ENCODE measurements at regions not wholly inside any gene's neighbourhood (a gene's known extent, or its start where the extent isn't known, plus 50 kb on each side); places are given as distances from the start of the nearest gene placed in this dataset.

DNA sequence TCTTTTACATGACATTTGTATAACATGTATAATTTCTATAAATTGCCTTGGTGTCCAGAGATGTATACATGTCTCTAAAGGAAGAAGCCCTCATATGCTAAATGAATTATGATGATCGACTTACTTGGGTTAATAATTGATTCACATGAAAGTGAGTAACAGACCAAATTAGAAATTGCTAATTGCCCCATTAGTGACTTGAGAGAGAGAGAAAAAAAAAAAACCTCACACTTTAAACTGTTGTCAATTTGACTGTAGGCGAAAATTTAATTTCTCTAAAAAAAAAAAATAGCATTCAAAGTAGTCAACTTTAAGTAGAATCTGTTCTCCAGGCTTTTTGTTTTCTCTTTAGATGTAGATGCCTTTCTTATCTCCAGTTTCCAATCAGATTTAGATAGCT is 383.3 kb downstream of the SH2D4B start:
- H3K27me3 Mint-ChIP-seq = no peaks in the 10 kb centered on the region
- no peaks in the 10 kb centered on the region for H3K9me3 Mint-ChIP-seq
- no peaks in the 10 kb centered on the region for H3K36me3 Mint-ChIP-seq (ENCODE audit: low read depth)
- no peak for ATAC-seq (ENCODE audit: low read depth)
- no peak overlapping the region for H3K4me3 Mint-ChIP-seq
- CTCF ChIA-PET = interaction anchor here (0.6 to 1.1 kb wide), 3 partner anchors 257 to 659 kb away, joined by 3 to 4 read pairs (median 3); no protein-coding TSS in a partner anchor
- intact Hi-C loops (cut with micrococcal nuclease) = loop anchor here (5.0 kb wide), 1 partner anchor 259 kb away; no protein-coding TSS in a partner anchor
- POLR2A ChIA-PET = no interaction called here
- no peak for DNase-seq
- H3K27ac Mint-ChIP-seq = no peak overlapping the region
- TF ChIP-seq, protein P1, sequence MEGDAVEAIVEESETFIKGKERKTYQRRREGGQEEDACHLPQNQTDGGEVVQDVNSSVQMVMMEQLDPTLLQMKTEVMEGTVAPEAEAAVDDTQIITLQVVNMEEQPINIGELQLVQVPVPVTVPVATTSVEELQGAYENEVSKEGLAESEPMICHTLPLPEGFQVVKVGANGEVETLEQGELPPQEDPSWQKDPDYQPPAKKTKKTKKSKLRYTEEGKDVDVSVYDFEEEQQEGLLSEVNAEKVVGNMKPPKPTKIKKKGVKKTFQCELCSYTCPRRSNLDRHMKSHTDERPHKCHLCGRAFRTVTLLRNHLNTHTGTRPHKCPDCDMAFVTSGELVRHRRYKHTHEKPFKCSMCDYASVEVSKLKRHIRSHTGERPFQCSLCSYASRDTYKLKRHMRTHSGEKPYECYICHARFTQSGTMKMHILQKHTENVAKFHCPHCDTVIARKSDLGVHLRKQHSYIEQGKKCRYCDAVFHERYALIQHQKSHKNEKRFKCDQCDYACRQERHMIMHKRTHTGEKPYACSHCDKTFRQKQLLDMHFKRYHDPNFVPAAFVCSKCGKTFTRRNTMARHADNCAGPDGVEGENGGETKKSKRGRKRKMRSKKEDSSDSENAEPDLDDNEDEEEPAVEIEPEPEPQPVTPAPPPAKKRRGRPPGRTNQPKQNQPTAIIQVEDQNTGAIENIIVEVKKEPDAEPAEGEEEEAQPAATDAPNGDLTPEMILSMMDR (IDR thresholded peaks at IDR 0.05) = no peak
- no peaks in the 10 kb centered on the region for H3K4me1 Mint-ChIP-seq

DNA sequence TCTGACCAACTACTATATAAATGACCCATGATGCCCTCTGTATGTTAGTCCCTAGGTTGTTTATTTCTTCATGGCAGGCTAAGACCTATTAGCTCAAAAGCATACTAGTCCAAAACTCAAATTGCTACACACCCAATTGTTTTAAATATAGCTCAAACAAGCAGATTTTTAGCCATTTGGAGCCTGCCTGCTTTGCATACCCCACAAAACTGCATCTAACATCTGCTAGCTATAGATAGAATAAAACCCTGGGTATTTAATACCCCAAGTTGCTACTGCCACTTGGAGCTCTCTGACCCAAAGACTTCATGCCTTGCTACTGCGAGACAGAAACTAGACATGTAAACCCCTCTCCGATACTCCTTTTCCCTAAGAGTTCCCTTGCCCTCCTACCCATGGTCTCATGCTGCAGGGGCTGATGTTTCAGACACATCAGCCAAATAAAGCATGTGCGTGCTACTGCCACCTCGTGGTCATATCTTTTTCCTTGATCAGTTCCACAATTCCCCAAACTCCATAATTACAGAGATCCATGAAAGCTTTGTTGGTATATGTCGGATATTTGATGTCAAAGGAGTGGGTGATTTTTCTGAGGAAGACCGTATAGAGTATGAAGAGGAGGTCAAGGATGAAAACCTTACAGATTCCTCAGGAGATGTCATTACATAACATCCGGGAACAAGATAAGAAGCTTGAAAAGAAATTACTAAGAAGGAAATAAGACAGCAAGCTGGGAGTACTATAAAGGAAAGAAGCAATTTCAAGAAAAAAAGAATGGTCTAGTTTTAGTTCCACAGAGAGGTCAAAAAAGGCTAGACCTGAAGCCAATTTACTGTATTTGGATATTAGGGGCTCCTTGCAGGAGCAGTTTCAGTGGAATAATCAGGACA is 386.6 kb downstream of the SH2D4B start:
- Mint-ChIP-seq H3K27ac (no peak overlapping the region), H3K27me3 (no peaks in the 10 kb centered on the region), H3K4me1 (no peaks in the 10 kb centered on the region), H3K36me3 (ENCODE audit: low read depth) (no peaks in the 10 kb centered on the region), H3K4me3 (no peak overlapping the region), H3K9me3 (peaks cover 12% of the 10 kb centered on the region)
- TF ChIP-seq, protein P1 (IDR thresholded peaks at IDR 0.05) = no peak
- DNase-seq = no peak
- ChIA-PET CTCF (interaction anchor here (0.6 to 1.7 kb wide), 7 partner anchors 12 to 541 kb away, joined by 3 to 8 read pairs (median 6); no protein-coding TSS in a partner anchor), POLR2A (no interaction called here)
- intact Hi-C loops (cut with micrococcal nuclease) = loop anchor here (1.0 to 5.0 kb wide), 2 partner anchors 262 to 388 kb away; no protein-coding TSS in a partner anchor
- ATAC-seq (ENCODE audit: low read depth) = no peak

DNA sequence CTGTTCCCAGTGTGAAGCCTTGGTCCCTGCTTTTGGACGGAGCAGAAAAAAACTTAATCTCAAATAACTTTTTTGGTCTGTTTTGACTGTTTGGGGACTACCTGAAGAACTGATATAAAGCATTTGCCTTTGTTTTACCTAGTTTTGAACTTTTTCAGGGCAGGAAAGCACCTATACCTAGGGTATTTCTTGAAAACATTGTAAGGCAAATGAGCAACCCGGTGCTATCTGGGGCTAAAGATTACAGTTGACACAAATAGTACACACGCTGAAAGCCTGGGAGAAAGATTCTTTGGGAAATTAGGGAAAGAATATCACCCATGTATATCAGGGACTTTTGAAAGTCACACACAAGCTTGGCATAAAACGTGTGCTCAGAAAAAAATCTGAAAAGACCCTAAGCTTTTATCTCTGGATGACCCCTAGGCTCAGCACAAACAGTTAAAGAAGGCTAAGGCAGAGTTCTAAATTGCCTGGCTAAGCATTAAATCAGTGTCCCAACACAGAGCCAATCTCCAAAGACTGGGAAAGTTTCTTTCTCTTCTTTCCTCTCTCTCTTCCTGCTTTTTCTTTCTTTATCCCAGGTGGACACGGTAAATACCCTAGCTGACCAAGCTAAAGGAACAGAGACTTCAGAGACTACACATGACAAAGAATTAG is 389.8 kb downstream of the SH2D4B start:
- CTCF ChIA-PET = no interaction called here

DNA sequence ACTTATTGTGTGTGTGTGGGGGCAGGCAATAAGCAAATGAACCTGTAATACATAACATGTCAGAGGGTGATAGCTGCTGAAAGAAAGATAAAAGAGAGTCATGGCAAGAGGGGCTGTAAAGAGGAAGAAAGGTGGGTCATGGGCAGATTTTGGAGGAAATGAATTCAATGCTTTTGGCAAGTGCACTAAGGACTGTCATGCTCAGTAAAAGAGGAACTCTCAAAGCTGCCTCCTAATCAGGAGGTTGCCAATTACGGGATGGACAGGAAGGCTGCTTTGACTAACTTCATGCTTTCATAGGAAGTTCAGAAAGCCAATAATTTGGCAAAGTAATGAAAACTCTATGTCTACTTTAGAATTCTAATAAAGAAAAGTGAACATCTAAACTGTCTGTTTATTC is 401.2 kb downstream of the SH2D4B start:
- no peaks in the 10 kb centered on the region for H3K9me3 Mint-ChIP-seq
- peaks cover under 1% of the 10 kb centered on the region for H3K27me3 Mint-ChIP-seq
- TF ChIP-seq, protein P1 (IDR thresholded peaks at IDR 0.05) = no peak
- intact Hi-C loops (cut with micrococcal nuclease) = no loop called here
- CTCF ChIA-PET = no interaction called here
- H3K4me1 Mint-ChIP-seq = no peaks in the 10 kb centered on the region
- DNase-seq (no peak), ATAC-seq (ENCODE audit: low read depth) (no peak)
- no peaks in the 10 kb centered on the region for H3K36me3 Mint-ChIP-seq (ENCODE audit: low read depth)
- no peak overlapping the region for H3K4me3 Mint-ChIP-seq
- H3K27ac Mint-ChIP-seq = no peak overlapping the region
- POLR2A ChIA-PET = no interaction called here

More for the DNA sequence above, 389.8 kb downstream of the SH2D4B start:
- Mint-ChIP-seq H3K36me3 (ENCODE audit: low read depth) (no peaks in the 10 kb centered on the region), H3K27me3 (no peaks in the 10 kb centered on the region), H3K4me3 (no peak overlapping the region), H3K27ac (no peak overlapping the region), H3K4me1 (no peaks in the 10 kb centered on the region), H3K9me3 (peaks cover 12% of the 10 kb centered on the region)
- DNase-seq = no peak
- POLR2A ChIA-PET = no interaction called here
- TF ChIP-seq, protein P1 (IDR thresholded peaks at IDR 0.05) = no peak
- intact Hi-C loops (cut with micrococcal nuclease) = no loop called here
- no peak for ATAC-seq (ENCODE audit: low read depth)

DNA sequence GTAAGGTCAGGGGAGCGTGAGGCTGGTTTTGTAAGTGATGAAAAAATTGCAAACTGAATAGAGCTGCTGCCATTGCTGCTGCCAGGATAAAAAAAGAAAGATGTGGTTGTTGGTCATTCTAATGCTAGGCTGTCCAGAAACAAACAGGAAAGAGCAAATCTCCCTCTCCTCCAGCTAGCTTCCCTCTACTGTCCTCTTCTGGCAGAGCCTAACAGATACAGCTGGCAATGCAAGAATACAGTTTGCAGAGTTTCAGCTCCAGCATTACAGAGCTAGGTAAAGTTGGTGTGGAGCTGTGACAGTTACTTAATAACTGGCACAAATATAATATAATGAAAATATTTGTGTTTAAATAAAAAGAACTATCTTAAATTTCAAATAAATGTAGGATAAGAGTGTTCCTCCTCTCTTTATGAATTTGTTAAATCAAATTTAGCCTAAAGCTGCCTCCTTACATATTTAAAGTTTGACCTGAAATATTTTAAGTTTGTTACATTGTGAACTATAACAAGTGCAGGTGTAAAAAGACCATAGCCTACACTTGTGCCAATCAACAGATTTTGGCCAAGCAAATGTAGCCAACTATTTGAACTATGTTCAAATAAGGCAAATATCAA is 407.7 kb downstream of the SH2D4B start:
- H3K36me3 Mint-ChIP-seq (ENCODE audit: low read depth) = no peaks in the 10 kb centered on the region
- CTCF ChIA-PET = no interaction called here
- intact Hi-C loops (cut with micrococcal nuclease) = no loop called here
- no peaks in the 10 kb centered on the region for H3K4me1 Mint-ChIP-seq
- no peak for ATAC-seq (ENCODE audit: low read depth)
- DNase-seq = no peak
- TF ChIP-seq, protein P1 (IDR thresholded peaks at IDR 0.05) = no peak
- peaks cover 2% of the 10 kb centered on the region for H3K27me3 Mint-ChIP-seq
- POLR2A ChIA-PET = no interaction called here
- no peak overlapping the region for H3K27ac Mint-ChIP-seq
- no peak overlapping the region for H3K4me3 Mint-ChIP-seq
- no peaks in the 10 kb centered on the region for H3K9me3 Mint-ChIP-seq

Measured in activated B cell treated with CpG ODN at 0.5 μM for 24 hours (primary cell).